SK-N-SH treated with all-trans-retinoic acid at 6 μM for 48 hours (cell line): ENCODE measurements at regions not wholly inside any gene's neighbourhood (a gene's known extent, or its start where the extent isn't known, plus 50 kb on each side); places are given as distances from the start of the nearest gene placed in this dataset.

Source experiments
- ATAC-seq: fragments of 200-7000 bp; cut with Tn5 transposase; 3 replicates; pipeline ENCODE4 v1.9.1; 2020; ENCODE audit warnings: mild to moderate bottlenecking, moderate library complexity
- ARNTL ChIP-seq: fragments of 450-650 bp; formaldehyde crosslinking; IDR thresholded peaks from 2 replicates; pipeline ENCODE4 v1.5.0; 2020; ENCODE audit warnings: low read depth, mild to moderate bottlenecking, moderate library complexity, borderline replicate concordance
- BACH2 ChIP-seq: fragments of 250-450 bp; sonication (Bioruptor Pico); IDR thresholded peaks from 2 replicates; pipeline ENCODE4 v1.9.0; 2021; ENCODE audit warnings: mild to moderate bottlenecking, borderline replicate concordance
- CREB5 ChIP-seq: fragments of 250-450 bp; sonication (Bioruptor Pico); IDR thresholded peaks from 2 replicates; pipeline ENCODE4 v1.5.1; 2020; ENCODE audit warnings: low read depth, mild to moderate bottlenecking, moderate library complexity
- CSDC2 ChIP-seq: fragments of 250-450 bp; sonication (Bioruptor Pico); IDR thresholded peaks from 2 replicates; pipeline ENCODE4 v1.5.0; 2020; ENCODE audit warnings: mild to moderate bottlenecking, moderate library complexity
- ESRRG ChIP-seq: fragments of 250-450 bp; sonication (Bioruptor Pico); IDR thresholded peaks from 2 replicates; pipeline ENCODE4 v1.6.1; 2021; ENCODE audit warnings: mild to moderate bottlenecking
- GLIS3 ChIP-seq: fragments of 250-450 bp; sonication (Bioruptor Pico); IDR thresholded peaks from 2 replicates; pipeline ENCODE4 v1.5.0; 2020; ENCODE audit warnings: mild to moderate bottlenecking, moderate library complexity
- ISL1 ChIP-seq: fragments of 250-450 bp; sonication (Bioruptor Pico); IDR thresholded peaks from 2 replicates; pipeline ENCODE4 v2.1.2; 2022; ENCODE audit warnings: mild to moderate bottlenecking, moderate library complexity
- OSR1 ChIP-seq: fragments of 250-450 bp; sonication (Bioruptor Pico); IDR thresholded peaks from 2 replicates; pipeline ENCODE4 v1.8.0; 2022; ENCODE audit warnings: moderate library complexity, mild to moderate bottlenecking, inconsistent platforms
- RARB ChIP-seq: fragments of 250-450 bp; sonication (Bioruptor Pico); IDR thresholded peaks from 2 replicates; pipeline ENCODE4 v1.8.0; 2021; ENCODE audit warnings: mild to moderate bottlenecking, moderate library complexity
- SNAI2 ChIP-seq: fragments of 250-450 bp; sonication (Bioruptor Pico); IDR thresholded peaks from 2 replicates; pipeline ENCODE4 v1.5.0; 2020; ENCODE audit warnings: mild to moderate bottlenecking, moderate library complexity
- TCF4 ChIP-seq: fragments of 250-450 bp; sonication (Bioruptor Pico); IDR thresholded peaks from 2 replicates; pipeline ENCODE4 v1.8.0; 2021; ENCODE audit warnings: mild to moderate bottlenecking, moderate library complexity, borderline replicate concordance
- TOX ChIP-seq: fragments of 250-450 bp; sonication (Bioruptor Pico); IDR thresholded peaks from 2 replicates; pipeline ENCODE4 v1.8.0; 2021; ENCODE audit warnings: mild to moderate bottlenecking, moderate library complexity, borderline replicate concordance
- ZC3H10 ChIP-seq: fragments of 250-450 bp; sonication (Bioruptor Pico); IDR thresholded peaks from 2 replicates; pipeline ENCODE4 v1.5.1; 2021; ENCODE audit warnings: mild to moderate bottlenecking, moderate library complexity
- ZFP3 ChIP-seq: fragments of 250-450 bp; sonication (Bioruptor Pico); IDR thresholded peaks from 2 replicates; pipeline ENCODE4 v1.5.0; 2020; ENCODE audit warnings: mild to moderate bottlenecking, moderate library complexity
- ZFP30 ChIP-seq: fragments of 450-650 bp; formaldehyde crosslinking; IDR thresholded peaks from 2 replicates; pipeline ENCODE4 v1.5.0; 2022; ENCODE audit warnings: mild to moderate bottlenecking, moderate library complexity
- ZNF565 ChIP-seq: fragments of 450-650 bp; formaldehyde crosslinking; conservative IDR thresholded peaks from 2 replicates; pipeline ENCODE4 v1.5.0; 2020; ENCODE audit warnings: low read depth, mild to moderate bottlenecking, moderate library complexity
- ZNF70 ChIP-seq: fragments of 450-650 bp; formaldehyde crosslinking; IDR thresholded peaks from 2 replicates; pipeline ENCODE4 v1.5.0; 2020; ENCODE audit warnings: mild to moderate bottlenecking, moderate library complexity
- ZNF8 ChIP-seq: fragments of 450-650 bp; formaldehyde crosslinking; IDR thresholded peaks from 2 replicates; pipeline ENCODE4 v1.5.0; 2020; ENCODE audit warnings: mild to moderate bottlenecking, moderate library complexity
- TF ChIP-seq, protein P1 (sequence below): fragments of 250-450 bp; sonication (Bioruptor Pico); IDR thresholded peaks from 2 replicates; pipeline ENCODE4 v1.8.0; 2020; ENCODE audit warnings: mild to moderate bottlenecking, moderate library complexity, borderline replicate concordance
- TF ChIP-seq, protein P2 (sequence below): fragments of 250-450 bp; sonication (Bioruptor Pico); IDR thresholded peaks from 2 replicates; pipeline ENCODE4 v1.8.0; 2021; ENCODE audit warnings: low read depth, mild to moderate bottlenecking, moderate library complexity, borderline replicate concordance
- TF ChIP-seq, protein P3 (sequence below): fragments of 250-450 bp; sonication (Bioruptor Pico); IDR thresholded peaks from 2 replicates; pipeline ENCODE4 v1.5.1; 2021; ENCODE audit warnings: mild to moderate bottlenecking, moderate library complexity

- no peak for TF ChIP-seq SNAI2 (CRISPR knock-in tag)
- TF ChIP-seq RARB (CRISPR knock-in tag) = no peak
- no peak for TF ChIP-seq ESRRG (CRISPR knock-in tag)
- ATAC-seq = no peak
Observed at GRCh38 chr7:149664666-149665065, 108.7 kb downstream of the ZNF467 start.

GRCh38 chr7:149664176-149664575, 109.2 kb downstream of the ZNF467 start:
- ATAC-seq = no peak
- TF ChIP-seq ZNF8 (CRISPR knock-in tag) (no peak), SNAI2 (CRISPR knock-in tag) (no peak), BACH2 (CRISPR knock-in tag) (no peak), CSDC2 (CRISPR knock-in tag) (no peak), RARB (CRISPR knock-in tag) (no peak), ZFP30 (CRISPR knock-in tag) (no peak), TCF4 (CRISPR knock-in tag) (no peak), ESRRG (CRISPR knock-in tag) (no peak), ARNTL (CRISPR knock-in tag) (no peak), ZNF70 (no peak), OSR1 (CRISPR knock-in tag) (no peak), ZFP3 (CRISPR knock-in tag) (no peak), CREB5 (CRISPR knock-in tag) (no peak), ISL1 (CRISPR knock-in tag) (no peak), TOX (CRISPR knock-in tag) (no peak), ZC3H10 (CRISPR knock-in tag) (no peak), GLIS3 (no peak)
- TF ChIP-seq, protein P1, sequence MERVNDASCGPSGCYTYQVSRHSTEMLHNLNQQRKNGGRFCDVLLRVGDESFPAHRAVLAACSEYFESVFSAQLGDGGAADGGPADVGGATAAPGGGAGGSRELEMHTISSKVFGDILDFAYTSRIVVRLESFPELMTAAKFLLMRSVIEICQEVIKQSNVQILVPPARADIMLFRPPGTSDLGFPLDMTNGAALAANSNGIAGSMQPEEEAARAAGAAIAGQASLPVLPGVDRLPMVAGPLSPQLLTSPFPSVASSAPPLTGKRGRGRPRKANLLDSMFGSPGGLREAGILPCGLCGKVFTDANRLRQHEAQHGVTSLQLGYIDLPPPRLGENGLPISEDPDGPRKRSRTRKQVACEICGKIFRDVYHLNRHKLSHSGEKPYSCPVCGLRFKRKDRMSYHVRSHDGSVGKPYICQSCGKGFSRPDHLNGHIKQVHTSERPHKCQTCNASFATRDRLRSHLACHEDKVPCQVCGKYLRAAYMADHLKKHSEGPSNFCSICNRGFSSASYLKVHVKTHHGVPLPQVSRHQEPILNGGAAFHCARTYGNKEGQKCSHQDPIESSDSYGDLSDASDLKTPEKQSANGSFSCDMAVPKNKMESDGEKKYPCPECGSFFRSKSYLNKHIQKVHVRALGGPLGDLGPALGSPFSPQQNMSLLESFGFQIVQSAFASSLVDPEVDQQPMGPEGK (CRISPR knock-in tag) = no peak
- TF ChIP-seq, protein P2, sequence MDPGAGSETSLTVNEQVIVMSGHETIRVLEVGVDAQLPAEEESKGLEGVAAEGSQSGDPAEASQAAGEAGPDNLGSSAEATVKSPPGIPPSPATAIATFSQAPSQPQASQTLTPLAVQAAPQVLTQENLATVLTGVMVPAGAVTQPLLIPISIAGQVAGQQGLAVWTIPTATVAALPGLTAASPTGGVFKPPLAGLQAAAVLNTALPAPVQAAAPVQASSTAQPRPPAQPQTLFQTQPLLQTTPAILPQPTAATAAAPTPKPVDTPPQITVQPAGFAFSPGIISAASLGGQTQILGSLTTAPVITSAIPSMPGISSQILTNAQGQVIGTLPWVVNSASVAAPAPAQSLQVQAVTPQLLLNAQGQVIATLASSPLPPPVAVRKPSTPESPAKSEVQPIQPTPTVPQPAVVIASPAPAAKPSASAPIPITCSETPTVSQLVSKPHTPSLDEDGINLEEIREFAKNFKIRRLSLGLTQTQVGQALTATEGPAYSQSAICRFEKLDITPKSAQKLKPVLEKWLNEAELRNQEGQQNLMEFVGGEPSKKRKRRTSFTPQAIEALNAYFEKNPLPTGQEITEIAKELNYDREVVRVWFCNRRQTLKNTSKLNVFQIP (CRISPR knock-in tag) = no peak

DNA sequence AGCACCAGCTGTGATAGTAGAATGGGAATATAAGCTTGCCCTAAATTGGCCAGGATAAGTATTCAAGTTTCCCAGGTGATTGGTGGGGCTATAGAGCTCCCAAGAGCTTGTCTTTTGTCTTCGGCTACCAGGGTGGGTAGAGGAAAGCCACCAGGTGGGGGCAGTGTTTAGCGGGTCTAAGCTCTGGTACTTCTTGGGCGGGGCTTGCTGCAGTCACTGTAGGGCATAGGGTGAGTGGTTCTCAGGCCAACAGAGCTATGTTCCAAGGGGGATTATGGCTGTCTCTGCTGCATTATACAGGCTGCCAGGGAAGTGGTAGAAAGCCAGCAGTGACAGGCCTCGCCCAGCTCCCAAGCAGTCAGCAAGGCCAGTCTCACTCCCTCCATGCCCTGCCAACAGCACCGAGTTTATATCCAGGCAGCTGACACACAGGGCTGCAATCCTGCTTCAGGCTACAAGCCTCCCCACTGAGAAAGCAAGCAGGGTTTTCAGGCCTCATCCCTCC, 110.7 kb downstream of the ZNF467 start:
- ATAC-seq = peak; percentile 97
- TF ChIP-seq TCF4 (CRISPR knock-in tag) (no peak), ZNF70 (no peak), CREB5 (CRISPR knock-in tag) (no peak), ISL1 (CRISPR knock-in tag) (no peak), ZNF565 (CRISPR knock-in tag) (no peak), GLIS3 (no peak), ZFP30 (CRISPR knock-in tag) (no peak), BACH2 (CRISPR knock-in tag) (no peak), OSR1 (CRISPR knock-in tag) (no peak)
- TF ChIP-seq, protein P3, sequence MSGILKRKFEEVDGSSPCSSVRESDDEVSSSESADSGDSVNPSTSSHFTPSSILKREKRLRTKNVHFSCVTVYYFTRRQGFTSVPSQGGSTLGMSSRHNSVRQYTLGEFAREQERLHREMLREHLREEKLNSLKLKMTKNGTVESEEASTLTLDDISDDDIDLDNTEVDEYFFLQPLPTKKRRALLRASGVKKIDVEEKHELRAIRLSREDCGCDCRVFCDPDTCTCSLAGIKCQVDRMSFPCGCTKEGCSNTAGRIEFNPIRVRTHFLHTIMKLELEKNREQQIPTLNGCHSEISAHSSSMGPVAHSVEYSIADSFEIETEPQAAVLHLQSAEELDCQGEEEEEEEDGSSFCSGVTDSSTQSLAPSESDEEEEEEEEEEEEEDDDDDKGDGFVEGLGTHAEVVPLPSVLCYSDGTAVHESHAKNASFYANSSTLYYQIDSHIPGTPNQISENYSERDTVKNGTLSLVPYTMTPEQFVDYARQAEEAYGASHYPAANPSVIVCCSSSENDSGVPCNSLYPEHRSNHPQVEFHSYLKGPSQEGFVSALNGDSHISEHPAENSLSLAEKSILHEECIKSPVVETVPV (CRISPR knock-in tag) = no peak

DNA sequence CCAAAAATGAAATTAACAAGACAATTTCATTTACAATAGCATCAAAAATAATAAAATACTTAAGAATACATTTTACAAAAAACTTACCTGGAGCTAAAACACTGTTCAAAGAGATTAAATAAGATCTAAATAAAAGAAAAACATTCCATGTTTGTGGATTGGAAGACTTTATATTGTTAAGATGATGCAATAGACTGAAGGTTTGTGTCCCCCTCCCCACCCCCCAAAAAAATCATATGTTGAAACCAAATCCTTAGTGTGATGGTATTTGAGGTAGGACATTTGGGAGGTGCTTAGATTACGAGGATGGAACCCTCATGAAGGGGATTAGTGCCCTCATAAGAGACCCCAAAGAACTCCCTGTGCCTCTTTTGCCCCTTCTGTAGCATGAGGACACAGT, 117.6 kb downstream of the ZNF467 start:
- TF ChIP-seq ZC3H10 (CRISPR knock-in tag) = no peak
- TF ChIP-seq, protein P3 (CRISPR knock-in tag) = no peak
- TF ChIP-seq CSDC2 (CRISPR knock-in tag) = no peak
- TF ChIP-seq ZFP3 (CRISPR knock-in tag) = no peak
- ATAC-seq = no peak
